ENCODE measurements at regions not wholly inside any gene's neighbourhood (a gene's known extent, or its start where the extent isn't known, plus 50 kb on each side); places are given as distances from the start of the nearest gene placed in this dataset.
"Not testable (repeated sequence)": the region's sequence is repeated elsewhere in the genome, so short reads cannot be mapped to it uniquely, and the experiment has no call there.

DNA sequence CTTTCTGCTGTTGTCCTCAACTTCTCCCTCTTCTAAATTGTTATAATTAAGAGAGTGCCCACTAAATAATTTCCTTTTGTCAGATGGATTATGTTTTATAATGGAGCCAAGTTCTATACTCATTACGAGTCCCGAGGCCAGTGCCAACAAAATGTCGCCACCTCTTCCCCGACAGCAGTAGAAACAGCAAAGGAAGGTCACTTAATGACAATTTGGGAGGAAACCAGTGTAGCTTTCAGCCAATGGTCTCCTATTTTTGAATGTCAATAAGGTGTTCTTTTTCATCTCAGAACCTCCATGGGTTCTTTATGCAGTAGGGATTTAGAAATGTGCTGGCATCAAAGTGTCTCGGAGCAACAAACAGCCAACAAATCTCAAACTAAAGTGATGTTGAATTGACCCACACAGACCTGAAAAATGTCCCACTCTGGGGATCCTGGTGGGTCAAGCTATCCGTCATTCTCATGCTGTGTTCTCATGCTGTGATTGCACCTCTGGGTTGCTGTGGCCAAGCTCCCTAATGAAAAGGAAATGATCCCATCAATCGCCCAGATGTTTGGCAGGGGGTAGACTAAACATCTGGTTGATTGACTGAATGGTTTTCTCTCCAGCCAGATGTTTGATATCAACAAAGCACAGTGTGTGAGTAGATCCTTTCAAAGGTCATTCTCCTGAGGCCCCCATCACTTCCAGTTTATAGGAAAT, 291.9 kb downstream of the DMAC1 start:
- Histone ChIP-seq H3K4me1 (replicated peaks) (no peaks in the 10 kb centered on the region), H3K27me3 (replicated peaks) (no peaks in the 10 kb centered on the region), H3K27ac (no peak overlapping the region), H3K4me3 (no peak overlapping the region), H3K36me3 (no peaks in the 10 kb centered on the region), H3K9me3 (replicated peaks) (no peaks in the 10 kb centered on the region)
- DNase-seq (ENCODE audit: low read depth in 1 of 2, low spot score in 2 of 2) = no peak

DNA sequence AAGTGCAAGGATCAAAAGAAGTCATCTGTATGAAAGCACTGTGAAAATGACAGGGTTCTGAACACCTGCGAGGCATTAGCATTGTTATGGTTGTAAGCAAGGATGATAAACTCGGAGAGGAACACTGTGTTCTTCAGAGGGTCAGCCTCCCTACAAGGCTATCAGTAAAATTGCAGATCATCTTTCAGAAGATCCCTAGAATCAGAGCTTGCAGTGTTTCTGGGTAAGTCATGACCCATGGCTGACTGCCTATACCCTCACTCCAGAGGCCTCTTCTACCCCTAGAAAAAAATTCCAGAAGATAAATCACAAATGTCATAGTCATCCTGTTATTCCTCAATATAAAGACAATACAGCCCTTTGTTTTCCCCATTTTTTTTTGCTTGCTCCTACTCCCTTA, 292.6 kb downstream of the DMAC1 start:
- no peak for DNase-seq (ENCODE audit: low read depth in 1 of 2, low spot score in 2 of 2)
- H3K4me1 ChIP-seq (replicated peaks) = no peaks in the 10 kb centered on the region
- H3K4me3 ChIP-seq = no peak overlapping the region
- no peaks in the 10 kb centered on the region for H3K9me3 ChIP-seq (replicated peaks)
- H3K36me3 ChIP-seq = no peaks in the 10 kb centered on the region
- H3K27ac ChIP-seq = no peak overlapping the region
- H3K27me3 ChIP-seq (replicated peaks) = no peaks in the 10 kb centered on the region

DNA sequence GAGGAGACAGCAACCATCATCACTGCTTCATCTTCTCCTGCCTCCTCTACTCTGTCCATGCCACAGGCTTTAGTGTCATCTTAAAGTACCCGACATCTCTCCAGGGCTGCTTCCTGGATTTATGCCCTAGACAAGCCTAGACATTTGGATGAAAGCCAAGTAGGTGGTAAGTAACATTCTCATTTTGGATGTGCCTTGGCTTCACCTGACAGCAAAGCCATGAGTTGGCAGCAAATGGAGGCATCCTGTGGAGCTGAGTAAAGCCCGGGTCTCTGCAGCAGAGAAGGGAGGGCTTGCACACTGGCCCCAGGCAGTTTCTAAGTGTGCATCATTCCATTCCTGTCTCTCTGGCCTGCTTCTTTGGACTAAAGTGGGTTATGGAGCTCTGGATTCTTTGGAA, 299.1 kb downstream of the DMAC1 start:
- DNase-seq (ENCODE audit: low read depth in 1 of 2, low spot score in 2 of 2) = no peak
- no peaks in the 10 kb centered on the region for H3K27me3 ChIP-seq (replicated peaks)
- no peaks in the 10 kb centered on the region for H3K4me1 ChIP-seq (replicated peaks)
- H3K36me3 ChIP-seq = no peaks in the 10 kb centered on the region
- no peaks in the 10 kb centered on the region for H3K9me3 ChIP-seq (replicated peaks)
- H3K27ac ChIP-seq = no peak overlapping the region
- no peak overlapping the region for H3K4me3 ChIP-seq

DNA sequence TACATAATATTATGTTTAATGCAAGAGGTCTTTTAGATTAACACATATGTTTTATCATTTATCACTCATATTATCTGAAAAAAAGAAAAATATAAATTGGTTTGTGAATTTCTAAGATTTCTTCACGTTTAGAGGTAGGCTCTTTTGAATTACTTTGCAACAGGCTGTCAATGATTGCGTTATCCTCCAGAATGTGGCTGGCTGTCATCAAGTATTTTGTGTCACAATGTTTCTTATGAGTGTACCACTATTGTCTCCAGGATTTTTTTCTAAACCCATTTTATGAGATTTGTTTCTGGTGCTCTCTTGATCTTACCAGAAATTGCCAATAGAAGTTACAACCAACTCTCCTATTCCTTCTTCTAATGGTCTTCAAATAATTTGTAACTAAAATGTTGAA, 307.9 kb downstream of the DMAC1 start:
- Histone ChIP-seq H3K27me3 (replicated peaks) (no peaks in the 10 kb centered on the region), H3K4me1 (replicated peaks) (no peaks in the 10 kb centered on the region), H3K36me3 (no peaks in the 10 kb centered on the region), H3K9me3 (replicated peaks) (no peaks in the 10 kb centered on the region), H3K27ac (no peak overlapping the region), H3K4me3 (no peak overlapping the region)
- DNase-seq (ENCODE audit: low read depth in 1 of 2, low spot score in 2 of 2) = no peak

DNA sequence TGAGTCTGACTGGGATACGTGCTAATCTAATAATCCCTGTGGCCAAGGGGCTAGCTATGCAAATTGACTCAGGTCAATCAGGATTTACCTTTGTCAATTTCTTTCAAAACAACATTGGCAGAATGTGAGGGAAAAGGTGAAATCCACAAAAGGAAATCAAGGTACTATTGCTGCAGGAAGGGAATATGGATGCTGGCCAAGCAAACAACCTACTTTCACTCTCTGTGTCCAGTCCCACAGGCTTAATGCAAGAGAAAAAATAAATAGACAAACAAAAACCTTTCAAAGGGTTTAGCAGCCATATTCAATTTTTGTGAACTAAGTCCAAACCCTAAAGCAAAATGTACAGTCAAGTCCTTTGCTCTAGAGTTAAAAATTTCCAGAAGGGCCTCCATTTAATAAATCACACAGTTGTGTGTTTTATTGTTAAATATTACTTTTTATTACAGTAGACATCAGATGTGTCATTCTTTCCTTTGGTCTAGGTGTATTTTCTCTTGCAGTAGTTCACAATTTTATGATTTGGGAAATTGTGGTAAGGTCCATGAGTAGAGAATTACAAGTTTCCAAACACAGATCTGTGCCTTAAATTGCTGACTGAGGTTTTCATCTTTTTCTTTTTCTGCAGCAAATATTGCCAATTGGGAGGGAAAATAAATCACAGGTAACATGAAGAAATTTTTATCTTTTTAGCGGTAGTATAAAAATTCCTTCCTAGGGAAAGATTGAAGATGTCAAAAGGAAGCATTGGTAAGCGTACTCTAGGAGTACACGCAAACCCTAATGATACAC, 309.1 kb downstream of the DMAC1 start:
- no peak for DNase-seq (ENCODE audit: low read depth in 1 of 2, low spot score in 2 of 2)
- H3K27ac ChIP-seq = no peak overlapping the region
- H3K4me3 ChIP-seq = no peak overlapping the region
- H3K27me3 ChIP-seq (replicated peaks) = no peaks in the 10 kb centered on the region
- no peaks in the 10 kb centered on the region for H3K36me3 ChIP-seq
- H3K4me1 ChIP-seq (replicated peaks) = no peaks in the 10 kb centered on the region
- no peaks in the 10 kb centered on the region for H3K9me3 ChIP-seq (replicated peaks)

DNA sequence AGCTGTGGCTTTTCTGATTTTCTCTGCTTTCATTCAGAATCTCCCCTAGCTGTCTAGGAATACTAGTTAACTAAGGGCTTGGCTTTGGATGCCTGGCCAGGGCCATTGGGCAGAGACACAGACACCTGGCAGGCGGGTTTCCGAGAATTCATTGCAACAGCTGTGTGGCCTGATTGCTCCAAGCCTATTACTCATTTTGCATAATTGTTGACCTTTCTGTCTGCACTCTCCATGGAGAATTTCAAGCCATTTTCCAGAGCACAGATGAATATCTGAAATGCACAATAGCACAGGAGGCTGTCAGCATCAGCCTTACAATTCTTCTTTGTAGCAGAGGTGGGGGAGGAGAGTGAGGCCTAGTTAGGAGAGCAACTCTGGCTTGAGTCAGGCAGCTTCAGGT, 310.5 kb downstream of the DMAC1 start:
- no peak for DNase-seq (ENCODE audit: low read depth in 1 of 2, low spot score in 2 of 2)
- H3K27me3 ChIP-seq (replicated peaks) = no peaks in the 10 kb centered on the region
- H3K4me3 ChIP-seq = no peak overlapping the region
- no peaks in the 10 kb centered on the region for H3K4me1 ChIP-seq (replicated peaks)
- no peaks in the 10 kb centered on the region for H3K9me3 ChIP-seq (replicated peaks)
- no peaks in the 10 kb centered on the region for H3K36me3 ChIP-seq
- no peak overlapping the region for H3K27ac ChIP-seq

DNA sequence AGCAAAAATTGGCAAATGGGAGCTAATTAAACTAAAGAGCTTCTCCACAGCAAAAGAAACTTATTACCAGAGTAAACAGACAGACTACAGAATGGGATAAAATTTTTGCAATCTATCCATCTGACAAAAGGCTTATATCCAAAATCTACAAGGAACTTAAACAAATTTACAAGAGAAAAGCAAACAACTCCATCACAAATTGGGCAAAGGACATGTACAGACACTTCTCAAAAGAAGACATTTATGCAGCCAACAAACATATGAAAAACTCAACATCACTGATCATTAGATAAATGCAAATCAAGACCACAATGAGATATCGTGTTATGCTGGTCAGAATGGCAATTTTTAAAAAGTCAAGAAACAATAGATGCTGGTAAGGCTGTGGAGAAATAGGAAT, 315.6 kb downstream of the DMAC1 start:
- H3K4me1 ChIP-seq (replicated peaks); H3K4me3 ChIP-seq; H3K27ac ChIP-seq; H3K36me3 ChIP-seq; DNase-seq (ENCODE audit: low read depth in 1 of 2, low spot score in 2 of 2); H3K9me3 ChIP-seq (replicated peaks); H3K27me3 ChIP-seq (replicated peaks): not testable (repeated sequence)

DNA sequence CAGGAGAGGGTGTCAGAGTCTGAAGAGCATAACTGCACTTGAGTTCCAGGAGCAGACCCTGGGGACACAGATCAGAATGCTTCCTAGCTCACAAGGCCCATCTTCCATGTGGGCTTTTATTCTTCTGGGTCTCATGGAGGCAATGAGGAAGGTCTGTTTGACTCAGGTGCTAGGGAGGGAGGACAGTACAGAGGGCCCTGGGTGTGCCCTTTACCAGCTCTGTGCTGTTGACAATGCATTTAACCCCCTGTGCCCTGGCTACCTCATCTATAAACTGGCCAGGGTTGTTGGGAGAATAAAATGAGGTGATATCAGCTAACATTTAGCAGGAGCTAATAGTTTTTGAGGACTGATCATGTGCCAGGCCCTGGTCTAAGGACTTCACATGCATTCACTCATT, 318.0 kb downstream of the DMAC1 start:
- no peaks in the 10 kb centered on the region for H3K4me1 ChIP-seq (replicated peaks)
- H3K36me3 ChIP-seq = no peaks in the 10 kb centered on the region
- DNase-seq (ENCODE audit: low read depth in 1 of 2, low spot score in 2 of 2) = no peak
- H3K4me3 ChIP-seq = no peak overlapping the region
- no peaks in the 10 kb centered on the region for H3K9me3 ChIP-seq (replicated peaks)
- H3K27ac ChIP-seq = no peak overlapping the region
- H3K27me3 ChIP-seq (replicated peaks) = no peaks in the 10 kb centered on the region

DNA sequence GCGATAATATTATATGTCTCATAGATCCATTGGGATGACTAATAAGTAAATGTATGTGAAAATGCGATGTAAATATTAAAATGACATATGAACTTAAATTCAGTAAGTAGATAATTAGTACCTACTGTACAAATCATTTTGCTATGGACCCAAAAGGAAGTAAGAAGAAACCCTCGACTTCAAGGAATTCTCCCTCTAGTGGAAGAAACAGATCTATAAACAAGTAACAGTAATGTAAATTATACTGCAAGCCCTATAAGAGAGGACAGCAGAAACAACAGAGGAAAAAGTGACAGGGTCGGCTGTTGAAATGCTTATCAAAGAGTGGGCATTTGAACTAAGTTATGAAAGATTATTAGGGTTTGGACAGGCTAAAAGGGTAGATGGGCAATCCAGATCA, 320.3 kb downstream of the DMAC1 start:
- Histone ChIP-seq H3K4me3 (no peak overlapping the region), H3K27me3 (replicated peaks) (no peaks in the 10 kb centered on the region), H3K36me3 (no peaks in the 10 kb centered on the region), H3K27ac (no peak overlapping the region), H3K4me1 (replicated peaks) (no peaks in the 10 kb centered on the region), H3K9me3 (replicated peaks) (no peaks in the 10 kb centered on the region)
- no peak for DNase-seq (ENCODE audit: low read depth in 1 of 2, low spot score in 2 of 2)

DNA sequence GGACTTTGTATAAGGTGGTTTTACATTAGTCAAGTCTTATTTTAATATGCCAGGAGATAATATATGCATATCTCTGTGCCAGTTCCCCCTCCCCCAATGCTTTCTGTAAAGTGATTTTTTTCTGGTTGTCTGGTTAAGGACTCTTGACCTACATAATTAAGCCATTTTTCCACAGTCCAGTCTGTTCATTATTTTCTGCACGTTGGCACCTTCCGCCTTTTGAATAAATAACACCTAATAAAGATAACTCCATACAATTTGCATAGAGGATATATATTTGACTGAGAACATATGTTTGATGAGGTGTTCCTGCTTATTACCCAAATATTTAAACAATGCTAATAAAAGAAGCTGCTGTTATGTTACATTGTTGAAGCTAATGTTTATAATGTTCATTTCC, 320.9 kb downstream of the DMAC1 start:
- no peak for DNase-seq (ENCODE audit: low read depth in 1 of 2, low spot score in 2 of 2)
- no peaks in the 10 kb centered on the region for H3K9me3 ChIP-seq (replicated peaks)
- no peaks in the 10 kb centered on the region for H3K27me3 ChIP-seq (replicated peaks)
- H3K36me3 ChIP-seq = no peaks in the 10 kb centered on the region
- H3K4me3 ChIP-seq = no peak overlapping the region
- no peaks in the 10 kb centered on the region for H3K4me1 ChIP-seq (replicated peaks)
- no peak overlapping the region for H3K27ac ChIP-seq

DNA sequence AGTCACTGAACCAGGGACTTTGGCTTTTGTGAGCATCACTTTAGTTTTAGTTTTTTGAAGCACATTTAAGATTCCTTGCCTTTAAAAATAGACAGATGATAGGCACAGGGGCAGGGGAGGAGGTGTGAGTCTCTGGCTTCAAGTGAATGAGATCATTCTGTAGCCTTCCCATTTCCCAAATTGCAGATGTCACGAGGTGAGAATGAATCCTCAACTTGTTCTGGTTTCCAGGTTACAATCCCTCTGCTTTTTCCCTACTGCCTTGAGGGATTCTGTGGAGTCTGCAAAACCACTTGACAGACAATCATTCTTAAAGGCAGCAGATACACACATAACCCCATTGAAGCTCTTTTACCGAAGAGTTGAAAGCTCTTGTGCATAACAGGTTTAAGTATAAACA, 332.4 kb downstream of the DMAC1 start:
- H3K27ac ChIP-seq = no peak overlapping the region
- H3K36me3 ChIP-seq = no peaks in the 10 kb centered on the region
- H3K27me3 ChIP-seq (replicated peaks) = no peaks in the 10 kb centered on the region
- no peak overlapping the region for H3K4me3 ChIP-seq
- H3K9me3 ChIP-seq (replicated peaks) = no peaks in the 10 kb centered on the region
- no peak for DNase-seq (ENCODE audit: low read depth in 1 of 2, low spot score in 2 of 2)
- no peaks in the 10 kb centered on the region for H3K4me1 ChIP-seq (replicated peaks)

DNA sequence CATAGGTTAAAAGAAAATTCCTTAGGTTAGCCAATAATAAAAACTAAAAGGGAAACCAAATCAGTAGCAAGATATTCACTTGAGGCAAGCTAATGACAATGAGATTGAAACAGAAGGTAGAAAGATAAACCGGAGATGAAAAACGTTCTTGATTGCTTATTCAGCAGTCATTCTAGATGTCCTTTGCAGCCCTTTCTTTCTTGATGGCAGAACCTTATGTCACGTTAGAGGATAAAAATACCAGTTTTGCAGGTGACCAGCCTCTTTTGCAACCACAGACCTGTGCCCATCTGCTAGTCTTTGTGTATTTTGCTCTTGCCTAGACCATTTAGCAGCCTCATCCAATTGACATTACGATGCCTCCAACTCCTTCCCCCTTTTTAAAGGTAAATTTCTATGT, 337.8 kb downstream of the DMAC1 start:
- no peak overlapping the region for H3K4me3 ChIP-seq
- H3K9me3 ChIP-seq (replicated peaks) = no peaks in the 10 kb centered on the region
- H3K36me3 ChIP-seq = no peaks in the 10 kb centered on the region
- DNase-seq (ENCODE audit: low read depth in 1 of 2, low spot score in 2 of 2) = no peak
- no peaks in the 10 kb centered on the region for H3K4me1 ChIP-seq (replicated peaks)
- H3K27ac ChIP-seq = no peak overlapping the region
- H3K27me3 ChIP-seq (replicated peaks) = no peaks in the 10 kb centered on the region

DNA sequence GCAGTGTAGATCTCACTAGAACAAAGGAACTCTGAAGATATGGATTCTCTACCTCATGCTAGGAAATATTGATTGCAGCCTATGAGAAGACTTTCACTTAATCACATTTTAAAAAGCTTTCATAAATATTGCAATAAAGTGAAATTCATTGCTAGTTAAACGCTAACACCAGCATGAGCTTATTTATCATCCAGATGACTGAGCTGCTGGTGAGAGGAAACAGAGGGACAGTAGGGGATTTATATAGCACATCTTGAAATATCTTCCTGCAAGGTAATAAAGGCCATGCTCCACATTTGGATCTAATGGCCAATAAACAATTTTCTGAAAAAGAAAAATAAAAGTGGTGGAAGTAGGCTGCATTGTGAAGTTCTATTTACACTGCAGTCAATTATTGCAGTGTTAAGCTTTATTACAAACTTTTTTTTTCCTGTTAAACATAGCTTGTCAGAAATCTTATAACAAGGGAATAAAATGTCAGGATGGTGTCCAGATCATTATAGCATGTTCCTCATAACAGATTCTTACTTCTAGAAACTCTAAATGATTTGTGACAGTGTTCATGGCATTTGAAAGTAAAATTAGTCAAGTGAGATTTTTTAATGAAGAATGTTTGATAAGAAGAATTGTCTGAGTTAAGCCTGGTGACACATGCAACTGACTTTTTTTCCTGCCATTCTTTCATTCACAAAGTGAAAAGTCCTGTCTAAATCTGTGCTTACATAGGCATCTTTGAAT, 342.6 kb downstream of the DMAC1 start:
- DNase-seq (ENCODE audit: low read depth in 1 of 2, low spot score in 2 of 2) = no peak
- Histone ChIP-seq H3K27me3 (replicated peaks) (no peaks in the 10 kb centered on the region), H3K9me3 (replicated peaks) (no peaks in the 10 kb centered on the region), H3K27ac (no peak overlapping the region), H3K4me3 (no peak overlapping the region), H3K4me1 (replicated peaks) (no peaks in the 10 kb centered on the region), H3K36me3 (no peaks in the 10 kb centered on the region)

DNA sequence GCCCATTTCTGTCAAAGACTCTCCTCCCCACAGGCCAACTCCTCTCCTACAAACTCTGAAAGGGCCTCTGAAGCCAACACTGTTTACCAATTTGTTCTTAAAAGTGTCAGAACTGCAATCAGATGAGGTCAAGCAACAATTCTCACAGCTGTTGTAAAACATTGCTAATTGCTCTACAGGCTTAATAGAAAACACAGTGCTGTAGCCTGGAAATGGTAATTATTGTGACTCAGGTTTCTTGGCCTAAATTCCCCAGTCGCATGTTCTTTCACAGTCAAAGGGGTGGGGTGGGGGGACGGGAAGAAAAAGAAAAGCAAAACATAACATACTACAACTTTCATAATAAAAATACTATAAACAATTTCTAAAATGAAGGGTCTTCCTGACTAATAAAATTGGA, 343.2 kb downstream of the DMAC1 start:
- Histone ChIP-seq H3K27me3 (replicated peaks) (no peaks in the 10 kb centered on the region), H3K4me1 (replicated peaks) (no peaks in the 10 kb centered on the region), H3K4me3 (no peak overlapping the region), H3K27ac (no peak overlapping the region), H3K36me3 (no peaks in the 10 kb centered on the region), H3K9me3 (replicated peaks) (no peaks in the 10 kb centered on the region)
- no peak for DNase-seq (ENCODE audit: low read depth in 1 of 2, low spot score in 2 of 2)

All from SJSA1 (cell line).